NCI-H1048 (cell line): ENCODE measurements at regions not wholly inside any gene's neighbourhood (a gene's known extent, or its start where the extent isn't known, plus 50 kb on each side); places are given as distances from the start of the nearest gene placed in this dataset.

Experiments
- DNase-seq: peaks from one replicate; lab custom pipeline; 2025; lab: John Stamatoyannopoulos, UW

DNA sequence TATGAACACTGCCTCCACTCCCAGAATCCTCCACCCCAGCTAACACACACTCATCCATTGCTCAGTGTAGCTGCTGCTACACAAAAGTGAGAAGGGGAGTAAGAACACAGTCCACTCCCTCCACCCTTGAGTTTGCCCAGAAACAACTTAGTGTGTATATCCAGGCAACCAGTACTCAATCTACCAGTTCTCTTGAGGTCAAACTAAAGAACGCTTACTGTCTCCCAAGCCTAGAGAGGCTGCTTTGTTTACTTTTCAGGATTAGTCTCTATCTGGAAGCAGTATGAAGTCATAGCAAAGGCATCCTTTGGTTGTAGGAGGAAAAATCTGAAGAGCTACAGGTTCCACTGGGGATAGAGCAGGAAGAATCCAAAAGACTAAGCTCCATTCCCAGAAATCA is 296.3 kb downstream of the KCNN2 start:
- no peak for DNase-seq

DNA sequence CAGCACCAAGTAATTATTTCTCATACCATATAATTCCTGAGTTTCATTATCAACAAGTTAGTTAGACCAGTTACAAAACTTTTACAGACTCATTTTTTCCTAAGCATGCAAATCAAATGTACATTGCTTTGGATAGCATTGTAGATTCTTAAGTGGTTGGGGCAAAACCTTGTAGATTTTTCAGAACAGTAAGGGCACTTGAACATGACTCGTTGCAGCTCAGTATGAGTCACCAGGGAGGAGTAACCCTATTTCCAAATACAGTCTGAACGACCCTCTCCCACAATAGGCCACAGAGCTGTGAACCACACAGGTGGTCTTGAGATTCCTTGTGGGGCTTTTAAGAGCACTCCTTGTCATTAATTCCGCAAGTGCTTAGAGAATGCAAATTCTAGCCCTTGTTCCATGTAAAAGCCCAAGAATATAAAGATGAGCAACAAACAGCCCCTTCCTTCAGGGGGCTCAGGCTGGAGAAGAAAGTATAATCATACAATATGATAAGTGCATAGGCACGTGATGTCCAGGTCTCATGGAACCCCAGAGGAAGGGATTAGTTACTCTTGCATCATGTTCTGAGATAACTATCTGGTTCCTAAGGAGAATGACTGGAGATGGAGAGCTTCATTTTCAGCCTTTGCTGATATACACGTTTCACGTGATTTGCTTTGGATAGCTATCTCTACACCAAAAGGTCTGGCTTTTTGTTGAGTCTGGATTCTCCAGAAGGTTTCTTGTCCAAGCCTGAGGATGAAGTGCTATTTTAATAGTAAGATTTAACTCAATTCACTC is 295.7 kb downstream of the KCNN2 start:
- DNase-seq: no peak

DNA sequence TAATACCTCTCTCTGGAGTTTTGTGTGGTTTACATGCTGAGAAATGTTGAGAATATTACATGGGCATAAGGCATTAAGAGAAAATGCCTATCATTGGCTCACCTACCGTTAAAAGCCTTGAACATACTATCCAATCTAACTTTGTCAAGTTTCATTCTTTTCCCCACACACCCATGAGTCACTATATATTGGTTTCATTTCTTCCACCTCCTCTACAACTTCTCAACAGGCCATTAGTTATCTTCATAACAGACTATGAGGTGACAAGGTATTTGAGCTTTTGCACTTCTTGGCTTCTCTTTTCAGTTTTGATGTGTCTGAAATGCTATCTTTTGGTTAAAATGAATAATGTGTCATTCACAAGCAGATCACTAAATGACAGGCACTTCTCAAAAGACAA is 288.0 kb downstream of the KCNN2 start:
- no peak for DNase-seq

DNA sequence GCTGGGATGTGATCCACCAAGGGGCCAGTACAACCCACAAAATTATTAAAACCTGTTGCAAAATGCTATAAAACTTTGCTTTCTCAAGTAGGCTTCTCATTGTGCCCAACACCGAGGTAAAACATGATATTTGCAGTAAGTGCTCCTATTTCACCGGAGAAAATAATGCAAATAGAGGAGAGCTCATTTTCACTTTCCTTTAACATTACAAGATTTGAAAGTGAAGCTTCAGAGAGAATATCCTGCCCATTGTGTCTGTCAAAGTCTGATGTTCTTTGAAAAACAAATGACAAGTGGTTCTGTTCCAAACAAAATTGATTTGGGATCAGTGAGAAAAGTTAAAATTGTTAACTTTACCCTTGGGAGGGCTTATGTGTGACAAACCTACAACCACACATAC is 287.1 kb downstream of the KCNN2 start:
- no peak for DNase-seq

DNA sequence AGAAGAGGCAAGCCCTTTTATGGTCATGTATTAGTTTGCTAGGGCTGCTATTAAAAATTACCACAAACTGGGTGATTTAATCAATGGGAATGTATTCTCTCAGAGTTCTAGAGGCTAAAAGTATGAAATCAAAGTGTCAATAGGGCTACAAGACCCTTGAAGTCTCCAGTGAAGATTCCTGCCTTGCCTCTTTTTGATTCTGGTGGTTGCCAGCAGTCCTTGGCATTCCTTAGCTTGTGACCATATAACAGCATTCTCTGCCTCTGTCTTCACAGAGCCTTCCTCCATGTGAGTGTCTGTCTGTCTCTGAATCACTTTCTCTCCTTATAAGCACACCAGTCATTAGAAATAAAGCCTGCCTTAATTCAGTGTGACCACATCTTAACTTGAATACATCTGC is 282.7 kb downstream of the KCNN2 start:
- DNase-seq: no peak

DNA sequence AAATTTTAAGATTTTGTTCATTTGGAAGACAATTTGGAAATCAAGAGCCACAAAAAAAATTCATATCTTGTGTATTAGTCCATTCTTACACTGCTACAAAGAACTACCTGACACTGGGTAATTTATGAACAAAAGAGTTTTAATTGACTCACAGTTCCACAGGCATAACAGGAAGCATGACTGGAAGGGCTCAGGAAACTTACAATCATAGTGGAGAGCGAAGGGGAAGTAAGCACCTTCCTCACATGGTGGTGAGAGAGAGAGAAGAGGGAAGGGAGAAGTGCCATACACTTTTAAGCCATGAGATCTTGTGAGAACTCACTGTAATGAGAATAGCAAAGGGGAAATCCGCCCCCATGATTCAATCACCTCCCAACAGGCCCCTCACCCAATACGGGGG is 274.4 kb downstream of the KCNN2 start:
- DNase-seq: no peak

DNA sequence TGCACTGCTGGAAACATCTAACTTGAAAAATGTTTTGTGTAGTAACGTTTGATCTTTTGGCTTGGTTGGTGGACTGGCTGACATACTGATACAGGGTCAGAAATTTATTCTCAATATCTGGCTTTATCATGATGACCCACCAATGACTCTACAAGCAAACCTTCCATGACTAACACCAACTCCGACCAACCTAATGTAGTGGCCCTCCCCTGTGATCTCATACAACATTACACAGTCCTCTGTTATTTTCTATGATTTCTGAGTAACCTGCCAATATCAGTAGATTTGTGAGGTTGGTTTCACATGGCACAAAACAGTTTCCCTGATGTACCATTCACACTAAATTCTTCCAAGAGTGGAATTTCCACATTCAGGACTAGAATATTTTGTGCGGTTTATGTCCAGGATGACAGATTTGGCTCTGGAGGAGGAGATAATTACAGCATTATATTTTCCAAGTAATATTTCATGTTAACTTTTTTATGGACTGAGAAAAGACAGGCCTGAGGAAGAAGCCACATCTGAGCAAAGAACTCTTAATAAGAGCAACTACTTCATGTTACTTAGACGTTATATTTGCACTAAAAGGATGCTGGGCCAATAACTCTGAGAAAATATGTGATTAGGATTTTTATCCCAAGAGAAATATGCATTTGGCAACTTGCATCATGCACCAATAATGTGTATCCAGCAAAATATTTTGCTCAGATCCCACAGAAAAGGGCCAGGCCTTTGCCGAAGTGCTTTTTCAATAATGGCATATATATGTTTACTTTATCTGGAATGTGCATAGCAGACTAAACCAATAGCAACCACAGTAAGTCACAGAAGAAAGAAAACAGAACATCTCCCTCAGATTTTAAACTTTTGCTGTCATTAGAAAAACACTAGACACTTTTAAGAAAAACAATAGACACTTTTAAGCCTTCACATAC is 273.4 kb downstream of the KCNN2 start:
- DNase-seq: no peak

DNA sequence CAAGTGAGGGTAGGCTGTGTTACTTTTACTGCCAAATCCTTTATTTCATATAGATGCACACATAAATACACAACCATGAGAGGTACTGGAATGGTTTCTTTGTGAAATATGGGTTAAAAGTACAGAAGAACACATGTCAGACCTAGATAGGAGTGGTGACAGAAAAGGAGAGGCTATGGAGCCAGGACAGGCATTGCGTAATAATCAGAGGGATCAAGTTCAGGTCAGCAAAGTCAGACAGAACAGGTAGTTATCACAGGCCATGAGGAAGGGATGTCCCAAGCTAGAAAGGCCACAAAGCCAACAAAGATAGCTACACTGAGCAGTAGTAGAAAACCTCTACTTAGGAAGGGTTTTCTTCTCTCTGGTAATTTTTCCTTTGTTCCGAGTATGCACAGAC is 272.6 kb downstream of the KCNN2 start:
- DNase-seq: no peak

DNA sequence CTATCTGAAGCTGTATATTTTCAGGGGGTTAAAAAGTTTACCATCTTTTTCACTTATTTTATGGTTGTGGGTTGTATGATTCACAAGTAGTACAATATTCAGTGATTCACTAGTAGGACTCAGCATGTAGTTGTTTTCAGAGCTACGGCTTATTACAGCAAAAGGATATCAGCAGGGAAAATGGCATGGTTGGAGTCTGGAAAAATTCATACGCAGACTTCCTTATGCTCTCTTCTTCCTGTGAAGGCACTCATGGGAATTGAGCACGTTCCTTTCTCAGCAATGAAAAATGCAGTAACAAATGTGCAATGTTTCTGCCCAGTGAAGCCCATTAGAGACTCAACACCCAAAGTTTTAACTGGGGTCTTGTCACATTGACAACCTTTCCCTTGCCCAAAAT is 250.5 kb downstream of the KCNN2 start:
- no peak for DNase-seq

DNA sequence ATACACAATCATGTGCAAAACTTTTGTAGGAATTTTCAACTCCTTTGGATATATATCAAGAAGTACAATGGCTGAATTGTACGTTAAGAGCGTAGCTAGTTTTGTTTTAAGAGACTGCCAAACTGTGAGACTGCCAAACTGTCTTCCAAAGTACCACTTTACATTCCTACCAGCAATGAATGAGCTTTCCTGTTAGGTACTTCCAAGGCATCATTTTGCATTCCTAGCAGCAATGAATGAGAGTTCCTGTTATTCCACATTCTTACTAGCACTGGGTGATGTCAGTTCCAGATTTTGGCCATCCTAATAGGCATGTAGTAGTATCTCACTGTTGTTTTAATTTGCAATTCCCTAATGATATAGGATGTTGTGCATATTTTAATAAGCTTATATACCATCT is 219.3 kb downstream of the KCNN2 start:
- DNase-seq: no peak

DNA sequence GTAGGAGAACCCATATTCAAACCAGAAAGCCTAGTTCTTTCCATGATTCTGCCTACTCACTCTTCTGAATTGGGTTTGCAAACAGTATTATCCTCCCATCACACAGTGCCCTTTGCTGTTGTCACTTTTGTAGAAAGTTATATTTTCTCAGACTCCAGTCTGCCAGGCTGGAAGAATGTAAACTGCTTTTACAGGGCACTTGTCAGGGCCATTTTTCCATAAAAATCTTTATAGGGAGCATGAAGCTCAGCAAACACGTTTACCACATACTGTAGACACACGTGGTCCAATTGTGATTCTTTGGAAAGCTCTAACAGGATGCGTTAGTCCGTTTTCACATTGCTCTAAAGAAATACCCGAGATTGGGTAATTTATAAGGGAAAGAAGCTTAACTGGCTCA is 204.0 kb downstream of the KCNN2 start:
- DNase-seq: no peak

DNA sequence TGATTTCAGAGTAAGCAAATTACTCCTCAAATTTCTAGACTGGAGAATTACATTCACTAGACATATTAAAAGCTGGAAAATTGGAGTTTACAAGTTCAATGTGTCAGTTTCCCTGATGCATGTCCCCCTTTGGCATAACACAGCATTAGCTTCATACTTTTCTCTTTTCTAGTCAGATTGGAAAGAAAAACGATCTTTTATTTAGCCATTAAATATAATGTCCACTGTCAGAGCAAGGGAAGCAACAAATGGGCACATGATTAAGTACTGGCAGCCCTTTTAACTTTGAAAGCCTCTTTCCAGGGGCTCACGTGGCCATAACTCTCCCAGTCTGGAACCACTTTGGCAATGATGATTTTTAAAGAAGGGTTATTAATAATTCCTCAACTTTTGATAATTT is 203.3 kb downstream of the KCNN2 start:
- no peak for DNase-seq

DNA sequence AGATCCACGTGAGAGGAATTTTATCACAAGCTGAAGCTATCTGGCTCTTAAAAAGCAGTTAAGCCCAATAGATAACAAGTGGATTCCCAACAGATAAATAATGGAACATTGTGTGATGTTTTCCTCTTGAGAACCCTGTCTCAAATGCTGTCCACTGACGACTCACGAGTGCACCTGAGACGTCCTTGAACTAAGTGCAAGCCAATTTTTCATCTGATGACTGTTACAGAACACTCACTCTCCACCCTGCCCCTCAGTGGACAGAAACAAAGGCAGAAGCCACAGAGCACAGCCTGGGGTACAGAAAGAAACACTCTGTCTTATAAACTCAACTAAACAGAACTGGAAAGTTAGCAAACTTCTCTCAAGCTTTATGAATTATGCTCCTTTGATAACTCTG is 199.5 kb downstream of the KCNN2 start:
- no peak for DNase-seq
